Uterus (tissue), 2 donors: ENCODE measurements at regions not wholly inside any gene's neighbourhood (a gene's known extent, or its start where the extent isn't known, plus 50 kb on each side); places are given as distances from the start of the nearest gene placed in this dataset.

Experiments used
- CTCF ChIP-seq, 4 experiments: fragments of 200-600 bp in 2 of 4; fragments of 450-650 bp in 2 of 4; sonication (generic) in 2 of 4; IDR thresholded peaks; one replicate each; pipeline ENCODE4 v1.5.1; 2016 to 2019; ENCODE audit warnings: antibody characterized with exemption in 4 of 4, mild to moderate bottlenecking in 2 of 4, moderate library complexity in 1 of 4
- POLR2A ChIP-seq, 2 donors: fragments of 450-650 bp; IDR thresholded peaks; one replicate each; pipeline ENCODE4 v1.6.1; 2016; ENCODE audit warnings: antibody characterized with exemption in 2 of 2, mild to moderate bottlenecking in 1 of 2, moderate library complexity in 1 of 2

- TF ChIP-seq CTCF (IDR thresholded peaks at IDR 0.05) = no peak
- no peak for TF ChIP-seq POLR2A (IDR thresholded peaks at IDR 0.05)
Observed at GRCh38 chr5:157934600-157934999, 75.7 kb upstream of the CLINT1 start.
